ENCODE measurements at regions not wholly inside any gene's neighbourhood (a gene's known extent, or its start where the extent isn't known, plus 50 kb on each side); places are given as distances from the start of the nearest gene placed in this dataset.

GRCh38 chr12:90048918-90049317 lies 340.3 kb upstream of the ATP2B1 start:
- no peaks in the 10 kb centered on the region for H3K27me3 ChIP-seq (ENCODE audit: control insufficient read depth, insufficient read depth, low read length)
- DNase-seq: no peak
- H3K4me3 ChIP-seq (ENCODE audit: insufficient read depth, low read depth, low read length): no peak overlapping the region
- no peaks in the 10 kb centered on the region for H3K36me3 ChIP-seq (replicated peaks; ENCODE audit: control insufficient read depth, insufficient read depth, low read length)

DNA sequence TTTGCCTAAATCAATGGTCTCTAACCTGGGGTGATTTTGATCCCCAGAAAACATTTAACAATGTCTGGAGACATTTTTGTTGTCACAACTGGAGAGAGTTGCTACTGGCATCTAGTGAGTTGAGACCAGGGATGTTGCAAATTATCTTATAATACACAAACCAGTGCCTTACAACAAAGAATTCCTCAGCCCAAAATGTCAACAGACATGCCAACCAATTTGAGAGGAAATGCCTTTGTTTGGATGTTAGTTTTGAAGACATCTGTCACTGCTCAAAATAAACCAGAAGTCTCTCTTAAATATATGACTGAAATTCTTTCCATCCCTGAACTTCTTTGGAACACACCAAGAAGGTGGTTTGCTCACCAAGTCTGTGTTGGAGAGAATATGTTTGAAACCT lies 336.9 kb upstream of the ATP2B1 start:
- Histone ChIP-seq H3K36me3 (replicated peaks; ENCODE audit: control insufficient read depth, insufficient read depth, low read length) (no peaks in the 10 kb centered on the region), H3K4me3 (ENCODE audit: insufficient read depth, low read depth, low read length) (no peak overlapping the region)
- DNase-seq: no peak

GRCh38 chr12:90044069-90044468 lies 335.4 kb upstream of the ATP2B1 start:
- Histone ChIP-seq H3K36me3 (replicated peaks; ENCODE audit: control insufficient read depth, insufficient read depth, low read length) (no peaks in the 10 kb centered on the region), H3K27me3 (ENCODE audit: control insufficient read depth, insufficient read depth, low read length) (no peaks in the 10 kb centered on the region), H3K4me3 (ENCODE audit: insufficient read depth, low read depth, low read length) (no peak overlapping the region)
- DNase-seq: no peak

More for the DNA sequence above, 336.9 kb upstream of the ATP2B1 start:
- no peaks in the 10 kb centered on the region for H3K27me3 ChIP-seq (ENCODE audit: control insufficient read depth, insufficient read depth, low read length)

DNA sequence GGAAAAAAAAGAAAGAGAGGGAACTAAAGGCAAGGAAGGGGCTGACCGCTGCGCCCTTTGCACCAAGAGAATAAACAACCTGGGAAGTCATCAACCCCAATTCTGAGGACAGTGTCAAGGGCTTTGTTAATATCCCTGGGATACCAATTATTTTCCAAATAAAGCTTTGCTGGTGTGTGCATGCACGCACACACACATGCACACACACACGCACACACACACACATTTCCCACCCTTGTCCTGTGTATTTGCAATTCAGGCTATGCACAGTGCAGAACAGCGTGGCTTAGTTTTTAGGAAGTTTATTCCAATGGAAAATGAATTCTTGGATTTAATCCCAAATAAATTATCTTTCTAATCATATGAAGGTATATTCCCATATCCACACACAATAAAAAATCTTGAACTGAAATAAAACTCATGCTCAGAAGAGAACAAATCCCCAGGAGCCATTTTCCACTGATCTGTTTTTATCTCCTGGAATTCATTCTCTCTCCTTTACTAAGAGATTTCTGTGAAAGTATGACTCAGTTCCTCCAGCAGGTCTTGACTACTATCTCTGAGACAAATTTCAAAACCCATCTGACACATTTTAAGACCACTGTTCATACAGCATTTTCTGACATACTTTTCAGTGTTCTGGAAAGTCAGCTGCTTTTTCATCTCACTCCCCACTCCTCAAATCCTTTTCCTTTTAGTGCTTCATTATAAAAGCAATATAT lies 334.4 kb upstream of the ATP2B1 start:
- Histone ChIP-seq H3K27me3 (ENCODE audit: control insufficient read depth, insufficient read depth, low read length) (no peaks in the 10 kb centered on the region), H3K4me3 (ENCODE audit: insufficient read depth, low read depth, low read length) (no peak overlapping the region), H3K36me3 (replicated peaks; ENCODE audit: control insufficient read depth, insufficient read depth, low read length) (no peaks in the 10 kb centered on the region)
- DNase-seq: no peak

GRCh38 chr12:90038289-90038688 lies 329.7 kb upstream of the ATP2B1 start:
- Histone ChIP-seq H3K36me3 (replicated peaks; ENCODE audit: control insufficient read depth, insufficient read depth, low read length) (no peaks in the 10 kb centered on the region), H3K27me3 (ENCODE audit: control insufficient read depth, insufficient read depth, low read length) (no peaks in the 10 kb centered on the region), H3K4me3 (ENCODE audit: insufficient read depth, low read depth, low read length) (no peak overlapping the region)
- DNase-seq: no peak

DNA sequence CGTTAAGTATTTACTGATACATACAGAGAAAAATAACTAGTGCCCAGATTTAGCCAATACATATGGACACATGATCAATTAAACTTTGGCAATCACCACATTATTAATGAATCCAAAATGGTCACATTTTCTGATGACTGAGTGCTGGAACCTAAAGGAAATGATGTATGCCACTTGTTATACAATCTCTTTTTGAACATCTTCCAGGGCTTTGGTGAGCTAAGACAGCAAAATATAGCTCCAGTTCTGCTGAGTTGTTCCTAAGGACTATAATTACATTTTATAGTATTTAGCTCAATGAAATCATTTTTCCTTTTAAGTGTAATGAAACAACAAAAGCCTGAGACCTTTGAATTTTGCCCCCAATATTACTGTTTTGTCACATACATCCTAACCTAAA lies 329.1 kb upstream of the ATP2B1 start:
- H3K4me3 ChIP-seq (ENCODE audit: insufficient read depth, low read depth, low read length): no peak overlapping the region
- no peaks in the 10 kb centered on the region for H3K27me3 ChIP-seq (ENCODE audit: control insufficient read depth, insufficient read depth, low read length)
- H3K36me3 ChIP-seq (replicated peaks; ENCODE audit: control insufficient read depth, insufficient read depth, low read length): no peaks in the 10 kb centered on the region
- no peak for DNase-seq

- no peaks in the 10 kb centered on the region for H3K27me3 ChIP-seq (ENCODE audit: control insufficient read depth, insufficient read depth, low read length)
- H3K4me3 ChIP-seq (ENCODE audit: insufficient read depth, low read depth, low read length): no peak overlapping the region
- H3K36me3 ChIP-seq (replicated peaks; ENCODE audit: control insufficient read depth, insufficient read depth, low read length): no peaks in the 10 kb centered on the region
- no peak for DNase-seq
These were observed 328.0 kb upstream of the ATP2B1 start for GRCh38 chr12:90036637-90037036.

- Histone ChIP-seq H3K36me3 (replicated peaks; ENCODE audit: control insufficient read depth, insufficient read depth, low read length) (no peaks in the 10 kb centered on the region), H3K27me3 (ENCODE audit: control insufficient read depth, insufficient read depth, low read length) (no peaks in the 10 kb centered on the region), H3K4me3 (ENCODE audit: insufficient read depth, low read depth, low read length) (no peak overlapping the region)
- DNase-seq: no peak
These were observed 322.1 kb upstream of the ATP2B1 start for GRCh38 chr12:90030726-90031125.

DNA sequence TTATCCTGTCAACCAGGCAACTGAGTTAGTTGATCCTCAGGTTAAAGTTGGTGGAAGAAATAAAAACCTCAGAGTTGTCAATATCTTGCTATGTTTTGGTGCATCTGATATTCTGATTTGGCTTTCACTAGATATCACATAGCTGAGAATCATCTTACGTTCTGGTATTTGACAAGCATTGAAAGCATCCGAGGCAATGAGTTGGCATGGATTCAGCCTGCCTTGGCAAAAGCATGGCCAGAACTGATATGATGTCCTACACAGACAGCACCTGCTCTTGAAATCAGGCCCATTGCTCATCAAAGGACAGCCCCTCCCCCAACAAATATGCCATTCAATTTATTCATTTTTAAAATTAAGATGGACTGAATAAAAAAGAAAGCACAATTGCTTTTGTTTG lies 320.7 kb upstream of the ATP2B1 start:
- no peak for DNase-seq
- Histone ChIP-seq H3K4me3 (ENCODE audit: insufficient read depth, low read depth, low read length) (no peak overlapping the region), H3K36me3 (replicated peaks; ENCODE audit: control insufficient read depth, insufficient read depth, low read length) (no peaks in the 10 kb centered on the region), H3K27me3 (ENCODE audit: control insufficient read depth, insufficient read depth, low read length) (no peaks in the 10 kb centered on the region)

DNA sequence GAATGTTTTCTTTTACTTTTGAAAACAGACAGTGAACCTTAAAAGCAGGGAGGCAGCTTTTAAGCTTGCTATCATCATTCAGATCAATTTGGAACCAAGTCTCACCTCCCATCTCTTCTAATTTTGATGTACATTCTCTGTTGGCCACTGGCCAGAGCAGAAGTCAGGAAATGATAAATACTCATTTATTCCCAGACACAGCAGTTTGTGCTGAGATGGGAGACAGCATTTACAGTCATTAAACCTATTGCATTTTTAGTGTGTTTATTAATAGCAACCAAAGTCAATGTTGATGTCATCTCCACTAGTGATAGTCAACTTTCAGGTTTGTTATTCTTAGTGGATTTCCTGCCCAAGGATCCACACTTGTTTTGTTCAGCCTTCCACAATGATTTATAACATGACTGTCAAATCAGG lies 320.0 kb upstream of the ATP2B1 start:
- no peak for DNase-seq
- Histone ChIP-seq H3K36me3 (replicated peaks; ENCODE audit: control insufficient read depth, insufficient read depth, low read length) (no peaks in the 10 kb centered on the region), H3K27me3 (ENCODE audit: control insufficient read depth, insufficient read depth, low read length) (no peaks in the 10 kb centered on the region), H3K4me3 (ENCODE audit: insufficient read depth, low read depth, low read length) (no peak overlapping the region)

GRCh38 chr12:90027889-90028634 lies 319.4 kb upstream of the ATP2B1 start:
- no peak for DNase-seq
- Histone ChIP-seq H3K36me3 (replicated peaks; ENCODE audit: control insufficient read depth, insufficient read depth, low read length) (no peaks in the 10 kb centered on the region), H3K4me3 (ENCODE audit: insufficient read depth, low read depth, low read length) (no peak overlapping the region), H3K27me3 (ENCODE audit: control insufficient read depth, insufficient read depth, low read length) (no peaks in the 10 kb centered on the region)

DNA sequence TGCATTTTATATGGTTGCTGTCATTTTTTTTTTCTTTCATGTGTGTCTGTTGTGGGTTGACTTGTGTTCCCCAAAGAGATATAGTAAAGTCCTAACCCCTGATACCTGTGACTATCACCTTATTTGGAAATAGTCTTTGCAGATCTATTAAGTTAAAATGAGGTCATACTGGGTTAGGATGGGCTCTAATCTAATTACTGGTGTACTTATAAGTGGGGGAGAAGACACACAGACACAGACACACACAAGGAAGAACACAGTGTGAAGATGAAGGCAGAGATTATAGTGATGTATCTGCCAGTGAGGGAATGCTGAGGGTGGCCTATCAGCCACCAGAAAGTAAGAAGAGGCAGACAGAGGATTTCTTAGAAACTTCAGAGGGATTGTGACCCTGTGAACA lies 318.4 kb upstream of the ATP2B1 start:
- H3K27me3 ChIP-seq (ENCODE audit: control insufficient read depth, insufficient read depth, low read length): no peaks in the 10 kb centered on the region
- H3K36me3 ChIP-seq (replicated peaks; ENCODE audit: control insufficient read depth, insufficient read depth, low read length): no peaks in the 10 kb centered on the region
- no peak for DNase-seq
- H3K4me3 ChIP-seq (ENCODE audit: insufficient read depth, low read depth, low read length): no peak overlapping the region

DNA sequence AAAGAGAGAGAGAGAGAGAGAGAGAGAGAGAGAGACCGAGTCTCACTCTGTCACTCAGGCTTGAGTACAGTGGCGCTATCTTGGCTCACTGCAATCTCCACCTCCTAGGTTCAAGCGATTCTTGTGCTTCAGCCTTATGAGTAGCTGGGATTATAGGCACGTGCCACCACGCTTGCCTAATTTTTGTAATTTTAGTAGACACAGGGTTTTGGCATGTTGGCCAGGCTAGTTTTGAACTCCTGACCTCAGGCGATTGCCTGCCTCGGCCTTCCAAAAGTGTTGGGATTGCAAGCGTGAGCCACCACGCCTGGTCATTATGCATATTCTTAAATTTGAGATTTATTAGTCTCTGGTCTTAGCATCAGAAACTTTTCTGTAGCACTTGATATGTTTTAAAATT lies 317.9 kb upstream of the ATP2B1 start:
- H3K27me3 ChIP-seq (ENCODE audit: control insufficient read depth, insufficient read depth, low read length): no peaks in the 10 kb centered on the region
- no peaks in the 10 kb centered on the region for H3K36me3 ChIP-seq (replicated peaks; ENCODE audit: control insufficient read depth, insufficient read depth, low read length)
- no peak for DNase-seq
- H3K4me3 ChIP-seq (ENCODE audit: insufficient read depth, low read depth, low read length): no peak overlapping the region

DNA sequence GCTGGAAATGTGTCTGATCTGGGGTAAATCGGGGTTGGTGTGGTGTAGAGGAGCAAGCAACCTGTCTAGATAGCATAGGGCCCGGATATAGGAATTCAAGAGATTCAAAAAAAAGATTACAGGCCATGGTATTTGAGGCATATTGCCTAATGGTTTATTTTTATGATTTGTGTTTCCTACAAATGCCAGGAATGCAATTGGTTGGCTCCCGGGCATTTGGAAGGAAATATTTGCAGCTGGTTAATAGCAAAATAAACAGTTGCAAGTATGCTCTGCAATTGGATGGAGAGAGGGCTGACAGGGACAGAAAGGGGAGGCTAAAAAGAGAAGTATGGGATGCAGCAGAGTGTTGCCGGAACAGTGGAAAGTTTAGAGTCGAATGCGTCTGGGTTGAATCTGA lies 315.6 kb upstream of the ATP2B1 start:
- DNase-seq: no peak
- Histone ChIP-seq H3K4me3 (ENCODE audit: insufficient read depth, low read depth, low read length) (no peak overlapping the region), H3K36me3 (replicated peaks; ENCODE audit: control insufficient read depth, insufficient read depth, low read length) (no peaks in the 10 kb centered on the region), H3K27me3 (ENCODE audit: control insufficient read depth, insufficient read depth, low read length) (no peaks in the 10 kb centered on the region)

GRCh38 chr12:90023207-90023900 lies 314.7 kb upstream of the ATP2B1 start:
- DNase-seq: no peak
- Histone ChIP-seq H3K27me3 (ENCODE audit: control insufficient read depth, insufficient read depth, low read length) (no peaks in the 10 kb centered on the region), H3K4me3 (ENCODE audit: insufficient read depth, low read depth, low read length) (no peak overlapping the region), H3K36me3 (replicated peaks; ENCODE audit: control insufficient read depth, insufficient read depth, low read length) (no peaks in the 10 kb centered on the region)
